HG03342 (cell line): ENCODE measurements at regions not wholly inside any gene's neighbourhood (a gene's known extent, or its start where the extent isn't known, plus 50 kb on each side); places are given as distances from the start of the nearest gene placed in this dataset.
"Not testable (repeated sequence)": the region's sequence is repeated elsewhere in the genome, so short reads cannot be mapped to it uniquely, and the experiment has no call there.

Experiments used
- ATAC-seq: cut with Tn5 transposase; IDR thresholded peaks from one replicate; pipeline ENCODE4 v1.9.1; 2021; ENCODE audit warnings: mild to moderate bottlenecking, moderate library complexity; ENCODE audit not compliant: unreplicated experiment

DNA sequence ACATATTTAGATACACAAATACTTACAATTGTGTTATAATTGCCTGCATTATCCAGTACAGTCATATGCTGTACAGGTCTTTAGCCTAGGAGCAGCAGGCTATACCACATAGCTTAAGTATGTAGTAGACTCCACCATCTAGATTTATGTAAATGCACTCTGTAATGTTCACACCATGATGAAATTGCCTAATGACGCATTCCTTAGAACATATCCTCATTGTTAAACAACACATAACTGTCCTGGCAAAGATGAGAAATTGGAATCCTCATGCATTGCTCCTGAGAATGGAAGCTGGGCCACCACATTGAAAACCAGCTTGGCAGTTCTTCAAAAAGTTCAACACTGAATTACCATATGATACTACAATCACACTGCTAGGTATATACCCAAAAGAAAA is 1002.8 kb upstream of the CELF2 start:
- ATAC-seq: no peak

GRCh38 chr10:10017716-10018115 is 1000.0 kb upstream of the CELF2 start:
- no peak for ATAC-seq

- no peak for ATAC-seq
Observed at GRCh38 chr10:10020945-10021344, 996.7 kb upstream of the CELF2 start.

GRCh38 chr10:10032991-10033390 is 984.7 kb upstream of the CELF2 start:
- ATAC-seq: no peak

DNA sequence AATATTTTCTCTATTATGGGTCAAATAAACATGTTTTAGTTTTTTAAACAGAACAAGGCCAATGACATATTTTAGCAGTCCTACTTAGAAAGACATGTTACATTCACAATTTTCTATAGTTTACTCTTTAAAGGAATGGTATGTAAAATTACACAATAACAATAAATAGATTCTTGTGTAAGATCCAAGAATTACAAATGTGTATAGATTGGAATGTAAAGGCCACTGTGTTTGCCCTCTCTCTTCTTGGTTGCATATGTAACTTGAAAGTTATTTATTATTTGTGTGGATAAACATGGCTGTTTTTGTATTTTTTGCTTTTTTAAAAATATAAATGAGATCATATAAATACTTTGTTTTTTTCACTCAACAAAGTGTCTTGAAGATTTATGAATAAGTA is 979.3 kb upstream of the CELF2 start:
- ATAC-seq: no peak

DNA sequence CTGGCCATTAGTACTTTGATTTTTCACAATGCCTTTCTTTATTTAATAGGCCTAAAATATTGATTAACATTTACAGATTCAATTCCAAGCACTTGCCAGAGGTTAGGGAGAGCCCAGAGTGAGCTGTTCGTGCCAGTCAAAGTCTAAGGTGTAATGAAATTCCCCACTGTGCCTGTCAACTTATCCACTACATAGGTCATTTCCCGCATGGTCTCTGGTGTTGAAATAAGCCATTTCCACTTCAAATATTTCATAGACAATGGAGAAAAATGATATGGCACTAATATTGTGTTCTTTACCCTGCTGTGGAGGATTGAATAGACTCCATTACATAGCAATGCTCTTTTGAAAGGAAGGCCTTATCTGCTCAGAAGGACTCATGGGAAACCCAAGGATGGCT is 978.1 kb upstream of the CELF2 start:
- no peak for ATAC-seq

GRCh38 chr10:10043083-10043482 is 974.6 kb upstream of the CELF2 start:
- ATAC-seq: no peak

DNA sequence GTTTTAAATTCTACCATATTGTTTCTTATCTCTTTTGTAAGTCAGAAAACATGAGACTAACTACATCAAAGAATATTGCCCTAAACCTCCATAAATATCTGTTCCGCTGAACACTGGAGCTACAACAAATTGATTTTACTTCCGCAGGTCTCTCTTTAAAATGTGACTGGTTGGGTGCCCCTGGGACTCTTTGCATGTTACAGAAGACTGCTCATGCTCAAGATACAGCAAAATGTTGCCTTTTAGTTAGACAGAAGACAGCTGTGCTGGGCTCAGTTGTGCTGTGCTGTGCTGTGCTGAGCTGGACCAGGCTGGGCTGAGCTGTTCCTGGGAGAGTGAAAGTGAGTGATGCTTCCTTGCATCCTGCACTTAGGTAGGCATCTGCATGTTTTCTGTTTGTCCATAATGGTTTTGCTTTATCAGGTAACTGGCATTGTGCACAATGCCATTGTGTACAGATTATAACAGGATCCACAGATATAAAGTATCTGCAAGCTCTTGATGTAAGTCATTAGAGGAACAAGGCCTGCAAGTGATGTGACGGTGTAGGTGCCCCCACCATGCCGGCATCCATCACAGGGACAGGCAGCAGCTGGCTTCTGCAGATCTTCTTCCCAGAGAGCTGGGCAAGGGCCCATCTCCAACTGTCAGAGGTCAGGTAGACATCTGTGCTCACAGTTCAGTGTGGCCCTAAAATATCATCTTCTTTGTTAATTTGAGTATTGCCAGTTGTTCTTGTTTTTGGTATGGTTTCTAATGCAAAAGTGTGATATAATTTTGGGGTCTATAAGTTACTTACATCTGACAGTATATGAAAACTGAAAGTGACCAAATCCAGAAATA is 972.5 kb upstream of the CELF2 start:
- ATAC-seq: no peak

- no peak for ATAC-seq
Observed at GRCh38 chr10:10045765-10046028, 972.0 kb upstream of the CELF2 start.

DNA sequence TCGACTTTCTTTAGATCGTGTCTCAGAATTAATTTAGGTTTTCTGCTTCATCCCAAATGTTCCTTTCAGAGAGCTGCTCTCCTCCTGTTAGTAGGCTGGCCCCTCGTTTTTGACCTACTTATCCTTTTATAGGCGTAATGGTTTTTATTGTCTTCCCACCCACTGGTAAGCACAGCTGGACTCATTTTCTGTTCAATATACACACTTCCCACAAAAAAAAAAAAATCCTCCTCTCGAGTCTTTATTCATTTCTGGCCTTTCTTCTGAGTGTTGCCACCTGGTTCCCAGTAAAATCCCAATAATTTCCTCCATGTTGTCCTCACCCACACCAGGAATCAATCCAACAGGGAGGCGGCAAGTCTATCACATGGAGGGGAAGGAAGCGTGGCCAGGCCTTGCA is 970.2 kb upstream of the CELF2 start:
- no peak for ATAC-seq

DNA sequence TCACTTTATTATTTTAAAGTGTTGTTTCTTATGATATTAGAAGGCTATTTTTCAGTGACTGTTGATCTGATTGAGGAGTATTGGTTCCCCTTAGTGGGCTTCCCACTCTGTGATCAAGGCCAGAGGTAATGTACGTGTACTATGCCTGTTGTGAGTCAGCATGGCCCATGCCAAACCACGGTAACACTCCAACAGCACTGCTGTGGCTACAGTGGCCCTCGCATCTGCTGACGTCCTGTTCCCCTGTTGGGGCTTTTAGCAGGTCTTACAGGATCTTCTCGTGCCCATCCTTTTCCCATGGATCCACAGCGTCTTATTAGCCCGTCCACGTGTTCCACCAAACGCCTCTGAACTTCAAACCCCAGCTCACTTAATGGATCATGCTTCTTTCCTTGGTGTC is 964.6 kb upstream of the CELF2 start:
- ATAC-seq: no peak

- no peak for ATAC-seq
Observed at GRCh38 chr10:10054466-10054865, 963.2 kb upstream of the CELF2 start.

GRCh38 chr10:10055656-10056442 is 961.8 kb upstream of the CELF2 start:
- no peak for ATAC-seq

- no peak for ATAC-seq
Observed at GRCh38 chr10:10056961-10057360, 960.7 kb upstream of the CELF2 start.

DNA sequence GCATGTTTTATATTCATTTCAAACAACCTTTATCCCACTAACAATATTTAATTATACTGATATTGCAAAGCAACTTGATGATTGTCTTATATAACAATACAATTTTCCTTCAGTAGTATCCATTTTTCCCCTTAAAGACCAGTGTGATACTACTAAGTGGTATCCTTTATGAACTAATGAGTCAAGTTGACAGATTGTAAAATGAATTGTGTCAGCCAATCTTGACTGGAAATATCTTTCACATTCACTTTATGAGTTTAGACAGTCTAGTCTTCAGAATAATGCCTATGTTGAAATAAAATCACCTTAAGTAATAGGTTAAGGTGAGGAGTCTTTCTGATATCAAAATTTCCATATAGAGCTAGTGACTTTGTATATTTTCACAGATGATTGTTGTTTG is 950.0 kb upstream of the CELF2 start:
- ATAC-seq: no peak

DNA sequence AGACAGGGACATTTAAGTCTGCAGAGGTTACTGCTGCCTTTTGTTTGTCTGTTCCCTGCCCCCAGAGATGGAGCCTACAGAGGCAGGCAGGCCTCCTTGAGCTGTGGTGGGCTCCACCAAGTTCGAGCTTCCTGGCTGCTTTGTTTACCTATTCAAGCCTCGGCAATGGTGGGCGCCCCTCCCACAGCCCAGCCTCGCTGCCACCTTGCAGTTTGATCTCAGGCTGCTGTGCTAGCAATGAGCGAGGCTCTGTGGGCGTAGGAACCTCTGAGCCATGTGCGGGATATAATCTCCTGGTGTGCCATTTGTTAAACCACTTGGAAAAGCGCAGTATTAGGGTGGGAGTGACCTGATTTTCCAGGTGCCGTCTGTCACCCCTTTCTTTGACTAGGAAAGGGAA is 942.8 kb upstream of the CELF2 start:
- ATAC-seq: not testable (repeated sequence)

DNA sequence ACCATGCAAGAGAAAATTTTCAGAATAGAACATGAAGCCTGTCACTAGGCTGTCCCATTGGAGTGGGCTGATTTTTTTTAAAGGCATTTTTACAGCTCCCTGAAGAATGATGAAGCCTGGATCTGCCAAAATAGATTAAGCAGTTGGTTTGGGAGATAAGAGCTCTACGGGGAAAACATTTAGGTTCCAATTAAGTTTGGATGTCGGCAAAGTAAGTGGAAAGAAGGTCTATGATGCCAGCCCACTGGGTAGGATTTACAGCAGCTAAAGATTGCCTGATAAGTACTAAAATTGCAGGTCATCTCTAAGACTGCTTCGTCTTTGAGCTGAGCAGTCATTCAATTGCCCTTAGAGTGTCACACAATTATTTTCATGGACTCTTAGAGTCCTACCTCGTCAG is 939.2 kb upstream of the CELF2 start:
- ATAC-seq: no peak

DNA sequence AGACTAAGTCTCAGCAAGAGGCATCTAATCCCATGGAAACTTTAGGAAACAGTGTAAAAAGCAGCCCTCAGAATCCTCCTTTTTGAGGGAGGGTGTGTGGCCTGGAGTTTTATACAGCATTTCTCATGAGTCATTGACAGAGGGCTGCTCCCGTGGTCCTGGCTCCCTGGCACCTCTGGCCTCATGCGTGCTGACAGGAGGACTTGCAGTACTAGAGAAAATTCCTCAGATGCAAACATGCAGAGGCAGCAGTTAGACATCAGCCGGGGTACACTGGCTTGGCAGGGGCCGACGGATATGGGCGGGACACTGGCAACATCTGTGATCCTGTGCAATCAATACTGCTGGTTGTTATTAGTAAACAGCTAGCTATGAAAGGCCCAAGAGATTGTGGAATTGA is 925.1 kb upstream of the CELF2 start:
- ATAC-seq: no peak

- ATAC-seq: no peak
Observed at GRCh38 chr10:10093021-10093420, 924.7 kb upstream of the CELF2 start.

DNA sequence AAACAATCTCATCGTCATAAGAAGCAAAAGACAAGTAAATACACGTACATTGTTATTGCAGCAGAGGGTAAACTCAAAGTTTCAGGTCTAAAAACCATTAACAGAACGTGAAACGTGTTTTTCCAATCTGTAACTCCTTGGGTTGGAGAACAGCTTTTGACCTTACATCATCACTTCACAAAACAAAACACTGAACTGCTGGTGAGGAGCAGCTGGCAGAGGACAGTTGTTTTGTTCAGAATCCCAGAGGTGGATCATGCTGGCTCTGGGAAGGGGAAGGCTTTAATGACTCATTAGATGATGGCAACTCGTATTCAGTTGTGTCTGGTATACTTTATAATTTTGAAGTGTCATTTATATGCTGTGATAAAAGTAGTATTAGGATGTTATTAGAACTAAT is 923.0 kb upstream of the CELF2 start:
- ATAC-seq: no peak

DNA sequence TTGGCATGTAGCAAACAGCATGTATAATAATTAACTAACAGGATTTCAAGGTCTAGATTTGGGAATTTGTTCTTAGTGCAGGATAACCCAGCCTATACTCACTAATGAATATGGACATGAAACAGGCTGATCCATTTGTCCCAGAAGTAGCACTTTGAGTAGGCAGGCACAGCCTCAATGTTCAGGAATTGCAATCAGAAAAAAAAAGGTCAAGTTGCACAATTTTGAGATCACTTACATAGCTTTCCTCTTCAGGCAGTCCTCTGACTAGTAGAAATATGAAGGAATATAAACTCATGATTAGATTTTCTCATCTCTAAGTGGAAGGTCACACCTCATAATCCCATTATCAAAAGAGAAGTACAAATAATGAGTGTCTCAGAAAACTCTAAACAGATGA is 921.4 kb upstream of the CELF2 start:
- no peak for ATAC-seq

DNA sequence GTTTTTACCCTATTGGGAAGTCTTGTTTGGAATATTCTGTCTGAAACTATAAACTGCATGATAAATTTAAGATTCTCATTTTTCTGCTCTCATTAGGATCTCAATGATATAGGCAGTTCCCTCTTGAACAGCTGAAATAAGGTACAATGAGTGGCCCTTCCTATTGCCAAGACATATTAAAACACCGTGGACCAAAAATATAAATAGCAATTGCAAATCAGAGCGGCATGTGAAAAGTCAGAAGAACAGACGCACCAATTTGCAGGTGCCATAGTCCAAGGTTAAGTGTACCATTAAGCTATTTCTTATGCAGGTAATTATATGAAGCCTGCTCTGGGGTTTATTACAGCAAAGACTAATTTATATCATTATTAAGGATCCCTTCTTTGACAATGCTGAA is 920.8 kb upstream of the CELF2 start:
- no peak for ATAC-seq

DNA sequence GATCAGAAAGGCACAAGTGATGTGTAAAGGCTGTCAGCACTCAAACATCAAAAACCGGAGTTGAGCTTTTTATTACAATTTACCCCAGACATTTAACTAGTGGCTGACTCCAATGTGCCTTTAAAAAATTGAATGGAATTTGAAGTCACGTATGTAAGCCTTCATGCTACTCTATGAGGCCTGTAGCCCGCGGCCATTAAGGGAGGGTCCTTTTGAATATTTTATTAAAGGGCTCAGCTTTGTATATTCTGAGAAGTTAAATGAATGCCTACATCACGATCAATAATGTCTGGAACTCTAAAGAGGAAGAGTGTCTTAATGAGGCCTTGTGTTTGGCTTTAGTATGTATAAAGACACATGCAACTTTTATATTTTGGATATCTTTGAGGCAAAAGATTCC is 916.6 kb upstream of the CELF2 start:
- ATAC-seq: no peak
